GM12892 (cell line): ENCODE measurements at regions not wholly inside any gene's neighbourhood (a gene's known extent, or its start where the extent isn't known, plus 50 kb on each side); places are given as distances from the start of the nearest gene placed in this dataset.

Experiments
- POLR2A ChIP-seq: IDR thresholded peaks from 2 replicates; pipeline ENCODE4 v1.6.1; 2011; ENCODE audit warnings: low read depth, low read length, control low read depth
- POLR2AphosphoS5 ChIP-seq: IDR thresholded peaks from 2 replicates; pipeline ENCODE4 v1.6.1; 2011; ENCODE audit warnings: low read depth, low read length, control low read depth
- TAF1 ChIP-seq: IDR thresholded peaks from 2 replicates; pipeline ENCODE4 v1.6.1; 2011; ENCODE audit warnings: low read depth, mild to moderate bottlenecking, control low read depth, low read length, borderline replicate concordance

DNA sequence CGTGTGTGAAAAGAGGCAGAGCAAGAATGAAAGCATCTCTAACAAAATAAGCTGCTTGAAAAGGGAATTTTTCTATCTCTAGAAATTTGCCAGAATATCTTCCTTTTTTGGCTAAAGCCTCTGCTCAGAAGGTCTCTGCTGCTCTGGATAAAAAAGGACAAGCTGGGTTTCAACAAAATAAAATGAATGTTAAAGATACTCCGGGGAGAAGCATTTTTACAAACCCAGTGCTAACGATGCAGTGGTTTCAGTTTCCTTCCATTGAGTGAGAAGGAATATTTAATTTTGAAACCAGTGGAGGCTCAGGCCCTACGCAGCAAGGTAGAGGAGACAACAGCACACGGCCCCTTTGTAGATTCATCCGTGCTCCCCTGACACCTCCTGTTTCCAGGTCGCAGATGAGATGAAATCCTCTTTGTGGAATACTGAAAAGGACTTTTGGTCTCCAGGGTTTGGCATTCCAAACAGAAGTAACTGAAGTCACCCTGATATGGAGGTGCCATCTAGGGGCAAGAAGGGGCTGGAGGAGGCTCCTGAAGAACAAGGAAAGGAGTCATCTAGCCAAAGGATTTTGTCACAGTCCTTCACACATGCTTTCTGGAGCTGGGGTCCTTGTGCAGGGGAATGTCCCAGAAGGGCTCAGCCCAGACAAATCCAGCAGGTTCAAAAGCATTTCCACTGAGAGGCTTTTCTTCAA, 65.7 kb upstream of the SYT6 start:
- no peak for TF ChIP-seq POLR2AphosphoS5
- TF ChIP-seq POLR2A: no peak
- TF ChIP-seq TAF1: no peak
